ENCODE measurements at regions not wholly inside any gene's neighbourhood (a gene's known extent, or its start where the extent isn't known, plus 50 kb on each side); places are given as distances from the start of the nearest gene placed in this dataset.

- TF ChIP-seq CTCF (IDR thresholded peaks at IDR 0.05; ENCODE audit: low read depth, low read length) (no peak), EZH2phosphoT487 (IDR thresholded peaks at IDR 0.05; ENCODE audit: low read depth) (no peak)
These were observed 68.0 kb upstream of the SIAH1 start for GRCh38 chr16:48452991-48453760.

All from OCI-LY3 (cell line).